SK-N-SH (cell line): ENCODE measurements at regions not wholly inside any gene's neighbourhood (a gene's known extent, or its start where the extent isn't known, plus 50 kb on each side); places are given as distances from the start of the nearest gene placed in this dataset.

Source experiments
- CTCF ChIA-PET: fragments of 300-600, 350-600 bp; formaldehyde crosslinking; extraction: SDS; loops from one replicate; lab custom pipeline; 2021; lab: Yijun Ruan, JAX
- POLR2A ChIA-PET: fragments of 350-600 bp; sonication (Branson Sonifier 250); formaldehyde crosslinking; extraction: SDS; loops from one replicate; lab custom pipeline; 2020; ENCODE audit warnings: antibody characterized with exemption, inconsistent platforms; lab: Yijun Ruan, JAX
- DNase-seq: peaks from one replicate; pipeline ENCODE4 v3.0.0; 2012
- H2AFZ ChIP-seq: fragments of 200-600 bp; sonication (generic); 2 replicates; pipeline ENCODE4 v1.8.1; 2016; ENCODE audit warnings: antibody characterized with exemption, mild to moderate bottlenecking, low read depth
- H3F3A ChIP-seq: fragments of 200-600 bp; sonication (generic); replicated peaks from 2 replicates; pipeline ENCODE3; 2016; ENCODE audit warnings: antibody characterized with exemption, mild to moderate bottlenecking; ENCODE audit not compliant: insufficient read depth
- H3K27ac ChIP-seq, 2 experiments: fragments of 200-500 bp in 1 of 2; fragments of 200-600 bp in 1 of 2; sonication (Bioruptor generic) in 1 of 2; sonication (generic), shearing (Covaris generic) in 1 of 2; 2 replicates each; pipeline versions ENCODE4 v1.5.1 to v1.6.1; 2014 to 2016; ENCODE audit warnings: low read depth in 2 of 2, inconsistent platforms in 1 of 2, low read length in 1 of 2, mild to moderate bottlenecking in 1 of 2, mixed read lengths in 1 of 2
- H3K27me3 ChIP-seq: fragments of 200-600 bp; sonication (generic), shearing (Covaris generic); 2 replicates; pipeline ENCODE4 v1.6.1; 2016; ENCODE audit warnings: mixed run types; ENCODE audit not compliant: insufficient read depth
- H3K36me3 ChIP-seq, 2 experiments: fragments of 200-500 bp in 1 of 2; fragments of 200-600 bp in 1 of 2; sonication (Bioruptor generic) in 1 of 2; sonication (generic) in 1 of 2; replicated peaks in 1 of 2; 2 replicates each; pipeline versions ENCODE3 to v1.5.1; 2014 to 2016; ENCODE audit warnings: low read length in 1 of 2, mild to moderate bottlenecking in 1 of 2; ENCODE audit not compliant: insufficient read depth in 2 of 2, control insufficient read depth in 1 of 2
- H3K4me1 ChIP-seq, 2 experiments: fragments of 200-500 bp in 1 of 2; fragments of 200-600 bp in 1 of 2; sonication (Bioruptor generic) in 1 of 2; sonication (generic), shearing (Covaris generic) in 1 of 2; 2 replicates each; pipeline versions ENCODE4 v1.5.1 to v1.6.1; 2014 to 2016; ENCODE audit warnings: low read depth in 1 of 2, low read length in 1 of 2, mixed run types in 1 of 2; ENCODE audit not compliant: insufficient read depth in 2 of 2, control insufficient read depth in 1 of 2
- H3K4me2 ChIP-seq: fragments of 200-600 bp; sonication (generic), shearing (Covaris generic); 2 replicates; pipeline ENCODE4 v1.6.1; 2017; ENCODE audit warnings: mixed run types
- H3K4me3 ChIP-seq, 2 experiments: fragments of 200-500 bp in 1 of 2; fragments of 200-600 bp in 1 of 2; sonication (Bioruptor generic) in 1 of 2; sonication (generic), shearing (Covaris generic) in 1 of 2; 2 replicates each; pipeline versions ENCODE4 v1.5.1 to v1.8.1; 2014 to 2016; ENCODE audit warnings: low read depth in 2 of 2, inconsistent platforms in 1 of 2, low read length in 1 of 2, mild to moderate bottlenecking in 1 of 2, mixed read lengths in 1 of 2, moderate library complexity in 1 of 2
- H3K79me2 ChIP-seq: fragments of 200-600 bp; sonication (generic); 2 replicates; pipeline ENCODE4 v1.8.1; 2017; ENCODE audit warnings: mild to moderate bottlenecking; ENCODE audit not compliant: insufficient read depth
- H3K9ac ChIP-seq: fragments of 200-600 bp; sonication (generic); 2 replicates; pipeline ENCODE4 v1.6.1; 2017; ENCODE audit warnings: mixed run types
- H3K9me2 ChIP-seq: fragments of 200-600 bp; sonication (generic); 2 replicates; pipeline ENCODE4 v1.6.1; 2017; ENCODE audit warnings: mixed run types
- H3K9me3 ChIP-seq: fragments of 200-600 bp; sonication (generic); 2 replicates; pipeline ENCODE4 v1.6.1; 2017; ENCODE audit warnings: mixed run types, mild to moderate bottlenecking, moderate library complexity
- H4K20me1 ChIP-seq: fragments of 200-600 bp; sonication (generic); 2 replicates; pipeline ENCODE4 v1.6.1; 2017; ENCODE audit warnings: mild to moderate bottlenecking, mixed run types; ENCODE audit not compliant: insufficient read depth
- CHD2 ChIP-seq: fragments of 150-350 bp; IDR thresholded peaks from 2 replicates; pipeline ENCODE4 v1.6.1; 2018; ENCODE audit warnings: low read length; ENCODE audit not compliant: partially characterized antibody
- ELF1 ChIP-seq: IDR thresholded peaks from 2 replicates; pipeline ENCODE4 v1.4.0; 2012
- EP300 ChIP-seq, 2 experiments: IDR thresholded peaks; 2 replicates each; pipeline versions ENCODE4 v1.4.0 to v1.6.1; 2012; ENCODE audit warnings: borderline replicate concordance in 1 of 2, low read depth in 1 of 2, low read length in 1 of 2
- EZH2phosphoT487 ChIP-seq: fragments of 200-600 bp; sonication (generic); IDR thresholded peaks from 2 replicates; pipeline ENCODE4 v1.6.1; 2017; ENCODE audit warnings: low read depth, mixed run types, mild to moderate bottlenecking, antibody characterized with exemption, moderate library complexity, borderline replicate concordance
- FOSL2 ChIP-seq: IDR thresholded peaks from 2 replicates; pipeline ENCODE4 v1.4.0; 2012; ENCODE audit warnings: low read depth, mild to moderate bottlenecking, moderate library complexity, borderline replicate concordance
- NRF1 ChIP-seq: IDR thresholded peaks from 2 replicates; pipeline ENCODE4 v1.6.1; 2012; ENCODE audit warnings: low read depth, mild to moderate bottlenecking, low read length
- PBX3 ChIP-seq: IDR thresholded peaks from 2 replicates; pipeline ENCODE4; 2012
- POLR2AphosphoS5 ChIP-seq: IDR thresholded peaks from 2 replicates; pipeline ENCODE4 v1.6.1; 2012; ENCODE audit warnings: low read depth, low read length
- RAD21 ChIP-seq: IDR thresholded peaks from 2 replicates; pipeline ENCODE4 v1.6.1; 2012; ENCODE audit warnings: mild to moderate bottlenecking, low read length
- RCOR1 ChIP-seq: fragments of 150-350 bp; IDR thresholded peaks from 2 replicates; pipeline ENCODE4 v1.6.1; 2017; ENCODE audit warnings: antibody characterized with exemption, low read length
- RFX5 ChIP-seq: IDR thresholded peaks from 2 replicates; pipeline ENCODE4 v1.6.1; 2012; ENCODE audit warnings: mild to moderate bottlenecking, improper control_type of control experiment, low read length
- RXRA ChIP-seq: IDR thresholded peaks from 2 replicates; pipeline ENCODE4 v1.4.0; 2012; ENCODE audit warnings: low read depth, mild to moderate bottlenecking, borderline replicate concordance
- SMC3 ChIP-seq: IDR thresholded peaks from 2 replicates; pipeline ENCODE4 v1.6.1; 2012; ENCODE audit warnings: low read depth, low read length, improper control_type of control experiment
- TAF1 ChIP-seq: IDR thresholded peaks from 2 replicates; pipeline ENCODE4 v1.6.1; 2012; ENCODE audit warnings: low read depth, mild to moderate bottlenecking, low read length, moderate library complexity, borderline replicate concordance
- TCF12 ChIP-seq: IDR thresholded peaks from 2 replicates; pipeline ENCODE4 v1.4.0; 2012
- TEAD4 ChIP-seq: IDR thresholded peaks from 2 replicates; pipeline ENCODE4 v1.4.0; 2012; ENCODE audit warnings: mild to moderate bottlenecking, borderline replicate concordance; ENCODE audit not compliant: insufficient read depth
- USF1 ChIP-seq: IDR thresholded peaks from 2 replicates; pipeline ENCODE4 v1.4.0; 2012; ENCODE audit warnings: low read depth, borderline replicate concordance
- YY1 ChIP-seq: IDR thresholded peaks from 2 replicates; pipeline ENCODE4 v1.4.0; 2012; ENCODE audit warnings: low read depth, mild to moderate bottlenecking
- ZBTB33 ChIP-seq: IDR thresholded peaks from 2 replicates; pipeline ENCODE4 v1.4.0; 2012; ENCODE audit warnings: low read depth, borderline replicate concordance
- WGBS: methylation state at CpG from one replicate; pipeline ENCODE4 v1.1.6; 2017; ENCODE audit warnings: low lambda C conversion rate; 5-methylcytosine and 5-hydroxymethylcytosine counted together

- no peak overlapping the region for H3K27ac ChIP-seq
- no peaks in the 10 kb centered on the region for H4K20me1 ChIP-seq
- 15% methylated on average over 3 of the region's 3 CpGs for WGBS
- no peaks in the 10 kb centered on the region for H3K9me2 ChIP-seq
- H3K27me3 ChIP-seq: no peaks in the 10 kb centered on the region
- H3K9me3 ChIP-seq: no peaks in the 10 kb centered on the region
- ChIA-PET CTCF (no interaction called here), POLR2A (no interaction called here)
- no peak overlapping the region for H3K4me2 ChIP-seq
- no peaks in the 10 kb centered on the region for H3K36me3 ChIP-seq
- no peak overlapping the region for H3K9ac ChIP-seq
- no peaks in the 10 kb centered on the region for H3K79me2 ChIP-seq
- H3K4me3 ChIP-seq: no peak overlapping the region
- no peak for DNase-seq
- H3F3A ChIP-seq: no peaks in the 10 kb centered on the region
- no peak for TF ChIP-seq RXRA
- no peak for TF ChIP-seq POLR2AphosphoS5
- no peak for TF ChIP-seq RFX5
- no peak for TF ChIP-seq NRF1
- TF ChIP-seq ELF1: no peak
- TF ChIP-seq USF1: no peak
- TF ChIP-seq RAD21: no peak
- no peak overlapping the region for H2AFZ ChIP-seq
- no peaks in the 10 kb centered on the region for H3K4me1 ChIP-seq
Measured at GRCh38 chr16:6110346-6110745, 1012.8 kb upstream of the EEF2KMT start.

- Histone ChIP-seq H3K9me2 (no peaks in the 10 kb centered on the region), H3K36me3 (no peaks in the 10 kb centered on the region), H3K4me2 (no peak overlapping the region), H4K20me1 (no peaks in the 10 kb centered on the region), H3F3A (no peaks in the 10 kb centered on the region), H3K4me1 (no peaks in the 10 kb centered on the region), H3K27ac (no peak overlapping the region), H3K4me3 (no peak overlapping the region), H3K9ac (no peak overlapping the region), H3K9me3 (0 out of 2 replicates have a peak, but pooled peaks cover 8% of the 10 kb centered on the region), H2AFZ (no peak overlapping the region), H3K27me3 (no peaks in the 10 kb centered on the region), H3K79me2 (no peaks in the 10 kb centered on the region)
- no peak for TF ChIP-seq TAF1
- 5% methylated on average over 2 of the region's 2 CpGs for WGBS
- ChIA-PET CTCF (interaction anchor here (0.6 to 2.3 kb wide), 3 partner anchors 25 to 495 kb away, joined by 3 to 8 read pairs (median 3); no protein-coding TSS in a partner anchor), POLR2A (no interaction called here)
- DNase-seq: no peak
Measured at GRCh38 chr16:6106061-6106460, 1008.5 kb upstream of the EEF2KMT start.

GRCh38 chr16:6105115-6105514 lies 1007.5 kb upstream of the EEF2KMT start:
- Histone ChIP-seq H3K9ac (no peak overlapping the region), H2AFZ (no peak overlapping the region), H3K9me2 (no peaks in the 10 kb centered on the region), H3F3A (no peaks in the 10 kb centered on the region), H3K4me2 (no peak overlapping the region), H3K27me3 (no peaks in the 10 kb centered on the region), H3K36me3 (no peaks in the 10 kb centered on the region), H3K9me3 (0 out of 2 replicates have a peak, but pooled peaks cover 8% of the 10 kb centered on the region), H3K27ac (no peak overlapping the region), H3K4me3 (no peak overlapping the region), H4K20me1 (no peaks in the 10 kb centered on the region), H3K4me1 (no peaks in the 10 kb centered on the region), H3K79me2 (no peaks in the 10 kb centered on the region)
- DNase-seq: no peak
- ChIA-PET POLR2A (no interaction called here), CTCF (interaction anchor here (1.8 to 2.3 kb wide), 2 partner anchors 24 to 60 kb away, joined by 4 to 8 read pairs; no protein-coding TSS in a partner anchor)
- 22% methylated on average over 3 of the region's 3 CpGs for WGBS
- no peak for TF ChIP-seq TEAD4
- TF ChIP-seq RCOR1: no peak
- no peak for TF ChIP-seq CHD2
- TF ChIP-seq FOSL2: no peak
- no peak for TF ChIP-seq YY1
- TF ChIP-seq NRF1: no peak
- no peak for TF ChIP-seq ZBTB33
- no peak for TF ChIP-seq RAD21
- no peak for TF ChIP-seq POLR2AphosphoS5
- TF ChIP-seq SMC3: no peak
- TF ChIP-seq PBX3: no peak
- TF ChIP-seq USF1: no peak
- TF ChIP-seq RFX5: no peak
- no peak for TF ChIP-seq EP300 (IDR thresholded peaks at IDR 0.05; ENCODE audit: borderline replicate concordance in 1 of 2, low read depth in 1 of 2, low read length in 1 of 2)
- no peak for TF ChIP-seq EZH2phosphoT487
- TF ChIP-seq TCF12: no peak
